Upper lobe of left lung (tissue), 4 donors: ENCODE measurements at regions not wholly inside any gene's neighbourhood (a gene's known extent, or its start where the extent isn't known, plus 50 kb on each side); places are given as distances from the start of the nearest gene placed in this dataset.

Experiments
- CTCF ChIP-seq, 6 experiments: fragments of 450-650 bp in 4 of 6; fragments of 200-600 bp in 2 of 6; sonication (generic) in 2 of 6; IDR thresholded peaks; one replicate each; pipeline ENCODE4 v1.5.1; 2016 to 2019; ENCODE audit warnings: antibody characterized with exemption in 6 of 6
- EP300 ChIP-seq, 4 donors: sonication (generic); formaldehyde crosslinking; IDR thresholded peaks; one replicate each; pipeline ENCODE4 v1.5.1; 2017; ENCODE audit warnings: antibody characterized with exemption in 4 of 4, control low read depth in 2 of 4
- POLR2A ChIP-seq, 4 donors: fragments of 450-650 bp; IDR thresholded peaks; one replicate each; pipeline ENCODE4 v1.5.1; 2016 to 2017; ENCODE audit warnings: antibody characterized with exemption in 4 of 4, mild to moderate bottlenecking in 2 of 4
- POLR2AphosphoS5 ChIP-seq, 2 donors: sonication (generic); formaldehyde crosslinking; IDR thresholded peaks; one replicate each; pipeline ENCODE4 v1.5.1; 2017; ENCODE audit warnings: antibody characterized with exemption in 2 of 2

- TF ChIP-seq CTCF (IDR thresholded peaks at IDR 0.05) (no peak), POLR2AphosphoS5 (IDR thresholded peaks at IDR 0.05) (no peak), POLR2A (IDR thresholded peaks at IDR 0.05) (no peak), EP300 (IDR thresholded peaks at IDR 0.05) (no peak)
Measured at GRCh38 chr5:176131771-176132170, 106.5 kb upstream of the SIMC1 start.
